NB4 (cell line): ENCODE measurements at regions not wholly inside any gene's neighbourhood (a gene's known extent, or its start where the extent isn't known, plus 50 kb on each side); places are given as distances from the start of the nearest gene placed in this dataset.

Experiments
- MYC ChIP-seq: IDR thresholded peaks from 2 replicates; pipeline ENCODE4 v1.6.1; 2011; ENCODE audit warnings: low read depth, low read length
- POLR2A ChIP-seq: IDR thresholded peaks from 2 replicates; pipeline ENCODE4 v1.6.1; 2011; ENCODE audit warnings: mild to moderate bottlenecking; ENCODE audit not compliant: insufficient read length; ENCODE audit errors: extremely low read depth
- TF ChIP-seq, protein P1 (sequence below): IDR thresholded peaks from 2 replicates; pipeline ENCODE4 v1.6.1; 2011; ENCODE audit warnings: low read depth, low read length
- TF ChIP-seq, protein P2 (sequence below): IDR thresholded peaks from one replicate; pipeline ENCODE4 v1.5.1; 2012; ENCODE audit warnings: low read depth, low read length

DNA sequence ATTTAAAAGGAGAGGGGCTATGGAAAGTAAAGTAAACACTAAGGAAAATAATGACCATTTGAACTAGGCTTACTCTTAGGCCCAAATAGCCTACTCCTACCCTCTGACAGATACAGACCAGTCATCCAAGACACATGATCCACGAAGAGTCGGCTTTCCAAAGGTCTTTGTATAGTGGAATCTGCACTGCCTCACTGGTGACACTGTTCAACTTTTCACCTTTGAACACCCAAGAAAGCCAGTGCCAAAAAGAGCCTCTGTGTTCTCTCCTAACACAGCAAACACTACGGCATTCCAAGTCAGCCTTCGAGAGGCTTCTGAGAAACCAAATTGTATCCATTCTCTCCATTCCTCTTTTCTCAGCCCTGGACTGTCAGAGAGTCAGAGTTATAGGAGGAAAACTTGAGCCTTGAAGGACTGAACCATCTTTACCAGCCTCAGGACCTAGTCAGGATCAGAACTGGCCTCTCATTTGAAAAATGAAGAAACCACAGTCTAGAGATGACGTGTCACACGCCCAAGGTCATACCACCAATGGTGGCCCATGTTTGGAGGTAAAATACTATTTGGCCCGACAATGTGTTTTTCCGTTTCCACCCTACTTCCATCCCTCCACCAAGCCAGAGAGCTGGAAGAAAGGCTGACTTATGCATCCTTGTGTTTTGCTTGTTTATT lies 267.4 kb upstream of the ACVR2A start:
- TF ChIP-seq POLR2A: no peak
- TF ChIP-seq, protein P1, sequence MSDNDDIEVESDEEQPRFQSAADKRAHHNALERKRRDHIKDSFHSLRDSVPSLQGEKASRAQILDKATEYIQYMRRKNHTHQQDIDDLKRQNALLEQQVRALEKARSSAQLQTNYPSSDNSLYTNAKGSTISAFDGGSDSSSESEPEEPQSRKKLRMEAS: no peak
- TF ChIP-seq, protein P2, sequence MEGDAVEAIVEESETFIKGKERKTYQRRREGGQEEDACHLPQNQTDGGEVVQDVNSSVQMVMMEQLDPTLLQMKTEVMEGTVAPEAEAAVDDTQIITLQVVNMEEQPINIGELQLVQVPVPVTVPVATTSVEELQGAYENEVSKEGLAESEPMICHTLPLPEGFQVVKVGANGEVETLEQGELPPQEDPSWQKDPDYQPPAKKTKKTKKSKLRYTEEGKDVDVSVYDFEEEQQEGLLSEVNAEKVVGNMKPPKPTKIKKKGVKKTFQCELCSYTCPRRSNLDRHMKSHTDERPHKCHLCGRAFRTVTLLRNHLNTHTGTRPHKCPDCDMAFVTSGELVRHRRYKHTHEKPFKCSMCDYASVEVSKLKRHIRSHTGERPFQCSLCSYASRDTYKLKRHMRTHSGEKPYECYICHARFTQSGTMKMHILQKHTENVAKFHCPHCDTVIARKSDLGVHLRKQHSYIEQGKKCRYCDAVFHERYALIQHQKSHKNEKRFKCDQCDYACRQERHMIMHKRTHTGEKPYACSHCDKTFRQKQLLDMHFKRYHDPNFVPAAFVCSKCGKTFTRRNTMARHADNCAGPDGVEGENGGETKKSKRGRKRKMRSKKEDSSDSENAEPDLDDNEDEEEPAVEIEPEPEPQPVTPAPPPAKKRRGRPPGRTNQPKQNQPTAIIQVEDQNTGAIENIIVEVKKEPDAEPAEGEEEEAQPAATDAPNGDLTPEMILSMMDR: no peak
- TF ChIP-seq MYC: no peak
